ENCODE measurements at regions not wholly inside any gene's neighbourhood (a gene's known extent, or its start where the extent isn't known, plus 50 kb on each side); places are given as distances from the start of the nearest gene placed in this dataset.

DNA sequence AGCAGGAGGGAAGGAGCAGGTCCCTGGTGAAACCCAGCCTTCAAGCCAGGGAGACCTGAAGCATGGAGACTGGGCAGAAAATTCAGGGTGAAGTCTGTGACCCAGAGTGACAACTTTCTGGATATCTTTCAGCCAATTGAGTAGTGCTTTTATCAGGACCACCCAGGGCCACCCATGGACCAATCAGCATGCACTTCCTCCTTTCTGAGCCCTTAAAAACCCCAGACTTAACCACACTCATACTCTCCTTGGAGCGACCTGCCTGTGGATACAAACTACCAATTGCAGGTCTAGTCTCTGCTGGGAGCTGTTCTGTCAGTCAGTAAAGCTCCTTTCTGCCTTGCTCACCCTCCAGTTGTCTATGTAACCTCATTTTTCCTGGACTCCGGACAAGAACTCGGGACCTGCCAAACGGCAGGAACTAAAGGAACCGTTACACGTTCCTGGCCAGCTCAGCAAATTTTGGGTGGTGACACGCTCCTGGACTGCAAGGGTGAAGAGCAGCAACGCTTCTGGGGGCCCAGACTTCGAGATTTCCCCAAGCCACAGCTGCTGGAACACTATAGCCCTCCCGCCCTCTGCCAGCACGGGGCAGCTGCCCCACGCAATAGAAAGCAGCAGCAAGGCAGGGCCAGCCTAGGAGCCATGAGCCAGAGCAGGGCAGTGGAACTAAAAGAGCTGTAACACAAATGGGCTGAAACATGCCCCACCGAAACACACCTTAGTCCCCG is 1183.4 kb downstream of the AMY1C start:
- TF ChIP-seq, protein P1, sequence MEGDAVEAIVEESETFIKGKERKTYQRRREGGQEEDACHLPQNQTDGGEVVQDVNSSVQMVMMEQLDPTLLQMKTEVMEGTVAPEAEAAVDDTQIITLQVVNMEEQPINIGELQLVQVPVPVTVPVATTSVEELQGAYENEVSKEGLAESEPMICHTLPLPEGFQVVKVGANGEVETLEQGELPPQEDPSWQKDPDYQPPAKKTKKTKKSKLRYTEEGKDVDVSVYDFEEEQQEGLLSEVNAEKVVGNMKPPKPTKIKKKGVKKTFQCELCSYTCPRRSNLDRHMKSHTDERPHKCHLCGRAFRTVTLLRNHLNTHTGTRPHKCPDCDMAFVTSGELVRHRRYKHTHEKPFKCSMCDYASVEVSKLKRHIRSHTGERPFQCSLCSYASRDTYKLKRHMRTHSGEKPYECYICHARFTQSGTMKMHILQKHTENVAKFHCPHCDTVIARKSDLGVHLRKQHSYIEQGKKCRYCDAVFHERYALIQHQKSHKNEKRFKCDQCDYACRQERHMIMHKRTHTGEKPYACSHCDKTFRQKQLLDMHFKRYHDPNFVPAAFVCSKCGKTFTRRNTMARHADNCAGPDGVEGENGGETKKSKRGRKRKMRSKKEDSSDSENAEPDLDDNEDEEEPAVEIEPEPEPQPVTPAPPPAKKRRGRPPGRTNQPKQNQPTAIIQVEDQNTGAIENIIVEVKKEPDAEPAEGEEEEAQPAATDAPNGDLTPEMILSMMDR (IDR thresholded peaks at IDR 0.05): no peak
- DNase-seq (ENCODE audit: low spot score): no peak
- H3K27ac ChIP-seq: no peak overlapping the region
- no peak overlapping the region for H3K4me3 ChIP-seq

DNA sequence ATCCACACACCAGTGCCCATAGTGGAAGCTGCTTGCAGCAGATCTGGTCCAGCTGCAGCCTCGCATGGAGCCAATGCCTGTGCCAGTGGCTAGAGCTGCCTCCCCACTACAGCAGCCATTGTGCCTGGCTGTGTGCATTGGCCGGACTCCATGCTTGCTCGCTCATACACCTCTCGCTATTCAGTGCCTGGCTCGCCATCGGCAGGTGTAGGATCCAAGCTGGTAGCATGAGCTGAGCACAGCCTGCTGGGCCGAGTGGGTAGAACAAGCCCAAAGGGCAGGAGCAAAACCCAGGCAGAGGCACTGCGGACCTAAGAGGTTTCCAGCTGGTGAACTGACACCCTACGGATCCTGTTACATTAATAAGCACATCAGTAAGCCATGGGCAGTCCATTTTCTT is 1184.1 kb downstream of the AMY1C start:
- DNase-seq (ENCODE audit: low spot score): no peak
- H3K4me3 ChIP-seq: no peak overlapping the region
- TF ChIP-seq, protein P1 (IDR thresholded peaks at IDR 0.05): no peak

DNA sequence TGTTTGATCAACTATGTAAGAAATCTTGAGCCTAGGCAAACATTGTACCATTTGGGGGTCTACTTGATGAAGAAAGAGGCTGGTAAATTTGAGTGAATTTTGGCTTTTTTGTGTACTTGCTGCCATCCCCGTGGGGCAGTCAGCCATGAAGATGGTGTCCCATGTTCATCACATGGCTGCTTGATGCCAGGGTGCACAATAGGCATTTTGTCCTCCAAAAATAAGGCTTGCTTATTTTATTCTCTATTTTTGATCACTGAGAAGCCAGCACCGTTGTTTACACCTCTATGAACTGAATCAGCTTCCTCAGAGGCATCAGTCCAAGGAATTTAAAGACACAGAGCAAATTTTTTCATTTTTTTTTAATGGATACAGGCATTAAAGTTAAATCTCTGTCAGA is 1195.7 kb downstream of the AMY1C start:
- TF ChIP-seq, protein P1 (IDR thresholded peaks at IDR 0.05): no peak
- DNase-seq (ENCODE audit: low spot score): no peak
- no peak overlapping the region for H3K27ac ChIP-seq
- H3K4me3 ChIP-seq: no peak overlapping the region

More for the DNA sequence above, 1184.1 kb downstream of the AMY1C start:
- no peak overlapping the region for H3K27ac ChIP-seq

DNA sequence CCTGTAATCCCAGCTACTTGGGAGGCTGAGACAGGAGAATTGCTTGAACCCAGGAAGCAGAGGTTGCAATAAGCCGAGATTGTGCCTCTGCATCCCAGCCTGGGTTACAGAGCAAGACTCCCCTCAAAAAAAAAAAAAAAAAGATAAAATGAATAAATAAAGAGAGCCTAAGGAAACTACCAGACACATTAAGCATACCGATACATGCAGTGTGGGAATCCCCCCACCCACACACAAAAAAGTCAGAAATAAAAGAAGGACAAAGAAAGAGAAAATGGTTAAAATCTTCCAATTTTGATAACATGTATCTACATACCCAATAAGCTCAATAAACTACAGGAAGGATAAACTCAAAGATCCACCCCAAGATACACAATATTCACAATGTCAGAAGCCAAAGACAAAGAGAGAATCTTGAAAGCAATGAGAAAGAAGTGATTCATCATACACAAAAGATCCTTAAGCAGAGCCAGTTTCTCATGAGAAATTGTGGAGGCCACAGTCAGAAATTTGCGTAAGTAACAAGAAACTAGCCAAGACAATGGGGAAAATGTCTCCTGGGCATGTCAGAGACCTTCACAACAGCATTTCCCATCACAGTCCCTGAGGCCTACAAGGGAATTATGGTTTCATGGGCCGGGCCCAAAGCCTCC is 1197.0 kb downstream of the AMY1C start:
- no peak overlapping the region for H3K27ac ChIP-seq
- H3K4me3 ChIP-seq: no peak overlapping the region
- no peak for DNase-seq (ENCODE audit: low spot score)
- TF ChIP-seq, protein P1 (IDR thresholded peaks at IDR 0.05): no peak

DNA sequence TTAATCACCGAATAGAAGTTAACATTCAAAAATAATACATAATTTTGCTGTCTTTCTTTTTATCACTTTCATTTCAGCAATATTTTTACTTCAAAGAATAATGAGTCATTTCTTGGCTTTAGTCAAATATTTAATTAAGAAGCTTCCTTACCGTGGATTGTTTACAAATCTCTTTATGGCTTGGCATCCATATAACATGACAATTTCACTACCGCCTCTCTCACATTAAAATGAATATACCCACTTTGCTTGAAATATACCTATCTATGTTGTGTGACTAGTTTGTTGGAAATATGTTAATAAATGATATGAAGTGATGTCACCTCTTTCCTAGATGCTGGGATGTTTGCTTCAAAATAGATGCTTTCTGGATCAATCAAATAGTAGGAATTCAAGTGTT is 1203.9 kb downstream of the AMY1C start:
- no peak overlapping the region for H3K27ac ChIP-seq
- no peak for DNase-seq (ENCODE audit: low spot score)
- TF ChIP-seq, protein P1 (IDR thresholded peaks at IDR 0.05): no peak
- H3K4me3 ChIP-seq: no peak overlapping the region

DNA sequence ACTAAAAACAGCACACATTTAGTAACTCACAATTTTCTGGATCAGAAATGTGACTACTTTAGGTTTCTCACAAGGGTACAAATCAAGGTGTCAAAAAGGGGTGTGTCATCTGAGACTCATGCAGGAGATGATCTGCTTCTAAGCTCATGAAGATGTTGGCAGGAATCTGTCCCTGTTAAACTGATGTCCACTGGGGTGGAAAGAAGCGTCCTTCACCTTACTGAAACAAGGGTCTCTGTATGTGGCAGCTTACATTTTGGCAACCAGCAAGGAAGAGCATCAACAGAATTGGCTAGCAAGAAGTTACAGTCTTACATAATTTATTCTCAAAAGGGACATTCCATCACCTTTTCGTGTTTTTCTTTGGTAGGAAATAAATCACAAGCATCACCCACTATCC is 1223.8 kb downstream of the AMY1C start:
- no peak overlapping the region for H3K4me3 ChIP-seq
- H3K27ac ChIP-seq: no peak overlapping the region
- DNase-seq (ENCODE audit: low spot score): no peak
- TF ChIP-seq, protein P1 (IDR thresholded peaks at IDR 0.05): no peak

DNA sequence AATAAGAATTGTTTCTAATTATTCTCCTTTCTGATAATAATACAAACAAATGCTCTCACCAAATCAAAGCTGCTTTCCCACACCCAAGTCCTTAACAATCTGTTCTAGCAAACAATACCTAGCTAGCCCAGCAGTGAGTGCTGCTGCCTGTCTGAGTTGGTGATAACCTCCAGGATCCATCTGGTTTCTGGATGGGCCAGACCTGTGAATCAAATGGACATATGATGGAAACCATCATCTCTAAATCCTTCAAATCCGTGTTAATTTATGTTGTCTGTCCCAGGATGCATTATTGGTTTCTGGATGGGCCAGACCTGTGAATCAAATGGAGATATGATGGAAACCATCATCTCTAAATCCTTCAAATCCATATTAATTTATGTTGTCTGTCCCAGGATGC is 1230.0 kb downstream of the AMY1C start:
- no peak overlapping the region for H3K4me3 ChIP-seq
- H3K27ac ChIP-seq: no peak overlapping the region
- TF ChIP-seq, protein P1 (IDR thresholded peaks at IDR 0.05): no peak
- no peak for DNase-seq (ENCODE audit: low spot score)

Data from coronary artery (tissue), 2 donors.